Mononuclear cell (primary cell): ENCODE measurements at regions not wholly inside any gene's neighbourhood (a gene's known extent, or its start where the extent isn't known, plus 50 kb on each side); places are given as distances from the start of the nearest gene placed in this dataset.

Experiments
- H3K27me3 ChIP-seq: 2 replicates; pipeline ENCODE4 v1.6.0; 2011; ENCODE audit warnings: low read length, control low read depth; ENCODE audit not compliant: insufficient read depth
- H3K4me1 ChIP-seq: 2 replicates; pipeline ENCODE4 v1.5.1; 2011; ENCODE audit warnings: mild to moderate bottlenecking, low read length, control low read depth; ENCODE audit not compliant: insufficient read depth
- H3K4me3 ChIP-seq: 2 replicates; pipeline ENCODE4 v1.5.1; 2011; ENCODE audit warnings: mild to moderate bottlenecking, low read length, moderate library complexity
- H3K9me3 ChIP-seq: 2 replicates; pipeline ENCODE4 v1.5.1; 2011; ENCODE audit warnings: low read depth, mild to moderate bottlenecking, control low read depth, low read length

- no peaks in the 10 kb centered on the region for H3K27me3 ChIP-seq
- H3K9me3 ChIP-seq = no peaks in the 10 kb centered on the region
- H3K4me3 ChIP-seq = no peak overlapping the region
- peaks cover 17% of the 10 kb centered on the region for H3K4me1 ChIP-seq
Observed at GRCh38 chr10:107692072-107692471, 527.6 kb upstream of the SORCS1 start.

GRCh38 chr10:107689323-107689722 lies 524.8 kb upstream of the SORCS1 start:
- H3K9me3 ChIP-seq = no peaks in the 10 kb centered on the region
- peaks cover 26% of the 10 kb centered on the region for H3K4me1 ChIP-seq
- H3K27me3 ChIP-seq = no peaks in the 10 kb centered on the region
- H3K4me3 ChIP-seq = peak overlapping the region; percentile 17

GRCh38 chr10:107687701-107688100 lies 523.2 kb upstream of the SORCS1 start:
- H3K4me3 ChIP-seq = no peak overlapping the region
- no peaks in the 10 kb centered on the region for H3K27me3 ChIP-seq
- no peaks in the 10 kb centered on the region for H3K9me3 ChIP-seq
- peaks cover 26% of the 10 kb centered on the region for H3K4me1 ChIP-seq

- Histone ChIP-seq H3K9me3 (no peaks in the 10 kb centered on the region), H3K4me1 (peaks cover 23% of the 10 kb centered on the region), H3K4me3 (no peak overlapping the region), H3K27me3 (no peaks in the 10 kb centered on the region)
Observed at GRCh38 chr10:107686095-107686494, 521.6 kb upstream of the SORCS1 start.

GRCh38 chr10:107671960-107672359 lies 507.5 kb upstream of the SORCS1 start:
- no peaks in the 10 kb centered on the region for H3K9me3 ChIP-seq
- no peak overlapping the region for H3K4me3 ChIP-seq
- H3K4me1 ChIP-seq = no peaks in the 10 kb centered on the region
- H3K27me3 ChIP-seq = no peaks in the 10 kb centered on the region

GRCh38 chr10:107666214-107666613 lies 501.7 kb upstream of the SORCS1 start:
- Histone ChIP-seq H3K9me3 (no peaks in the 10 kb centered on the region), H3K4me3 (no peak overlapping the region), H3K4me1 (no peaks in the 10 kb centered on the region), H3K27me3 (no peaks in the 10 kb centered on the region)

GRCh38 chr10:107665459-107665858 lies 501.0 kb upstream of the SORCS1 start:
- Histone ChIP-seq H3K4me1 (no peaks in the 10 kb centered on the region), H3K4me3 (no peak overlapping the region), H3K9me3 (no peaks in the 10 kb centered on the region), H3K27me3 (no peaks in the 10 kb centered on the region)

- Histone ChIP-seq H3K9me3 (no peaks in the 10 kb centered on the region), H3K4me3 (no peak overlapping the region), H3K4me1 (peaks cover 13% of the 10 kb centered on the region), H3K27me3 (no peaks in the 10 kb centered on the region)
Observed at GRCh38 chr10:107657851-107658250, 493.3 kb upstream of the SORCS1 start.

GRCh38 chr10:107656932-107657331 lies 492.4 kb upstream of the SORCS1 start:
- Histone ChIP-seq H3K27me3 (no peaks in the 10 kb centered on the region), H3K9me3 (no peaks in the 10 kb centered on the region), H3K4me3 (no peak overlapping the region), H3K4me1 (peaks cover 16% of the 10 kb centered on the region)

GRCh38 chr10:107653832-107654287 lies 489.4 kb upstream of the SORCS1 start:
- Histone ChIP-seq H3K4me1 (peaks cover 16% of the 10 kb centered on the region), H3K4me3 (peak overlapping the region; percentile 12), H3K9me3 (no peaks in the 10 kb centered on the region)

GRCh38 chr10:107650939-107651338 lies 486.4 kb upstream of the SORCS1 start:
- Histone ChIP-seq H3K27me3 (no peaks in the 10 kb centered on the region), H3K4me3 (no peak overlapping the region), H3K4me1 (peaks cover 11% of the 10 kb centered on the region), H3K9me3 (no peaks in the 10 kb centered on the region)

More at GRCh38 chr10:107653832-107654287, 489.4 kb upstream of the SORCS1 start:
- no peaks in the 10 kb centered on the region for H3K27me3 ChIP-seq

GRCh38 chr10:107649249-107649648 lies 484.7 kb upstream of the SORCS1 start:
- H3K4me1 ChIP-seq = peaks cover 8% of the 10 kb centered on the region
- H3K9me3 ChIP-seq = no peaks in the 10 kb centered on the region
- H3K4me3 ChIP-seq = no peak overlapping the region
- no peaks in the 10 kb centered on the region for H3K27me3 ChIP-seq

- Histone ChIP-seq H3K9me3 (no peaks in the 10 kb centered on the region), H3K4me3 (no peak overlapping the region), H3K27me3 (no peaks in the 10 kb centered on the region), H3K4me1 (no peaks in the 10 kb centered on the region)
Observed at GRCh38 chr10:107647462-107647861, 483.0 kb upstream of the SORCS1 start.

GRCh38 chr10:107631876-107632275 lies 467.4 kb upstream of the SORCS1 start:
- H3K4me3 ChIP-seq = no peak overlapping the region
- H3K27me3 ChIP-seq = no peaks in the 10 kb centered on the region
- no peaks in the 10 kb centered on the region for H3K9me3 ChIP-seq
- no peaks in the 10 kb centered on the region for H3K4me1 ChIP-seq

- no peaks in the 10 kb centered on the region for H3K4me1 ChIP-seq
- H3K27me3 ChIP-seq = no peaks in the 10 kb centered on the region
- no peak overlapping the region for H3K4me3 ChIP-seq
- no peaks in the 10 kb centered on the region for H3K9me3 ChIP-seq
Observed at GRCh38 chr10:107626862-107627261, 462.4 kb upstream of the SORCS1 start.

GRCh38 chr10:107623292-107623691 lies 458.8 kb upstream of the SORCS1 start:
- H3K4me3 ChIP-seq = no peak overlapping the region
- H3K4me1 ChIP-seq = no peaks in the 10 kb centered on the region
- H3K9me3 ChIP-seq = no peaks in the 10 kb centered on the region
- no peaks in the 10 kb centered on the region for H3K27me3 ChIP-seq
